Right renal cortex interstitium (tissue), 3 donors: ENCODE measurements at regions not wholly inside any gene's neighbourhood (a gene's known extent, or its start where the extent isn't known, plus 50 kb on each side); places are given as distances from the start of the nearest gene placed in this dataset.

Experiments used
- DNase-seq, 3 donors: peaks; one replicate each; pipeline ENCODE4 v3.0.0-alpha.2; 2013; ENCODE audit warnings: low read depth in 3 of 3, low spot score in 2 of 3

DNA sequence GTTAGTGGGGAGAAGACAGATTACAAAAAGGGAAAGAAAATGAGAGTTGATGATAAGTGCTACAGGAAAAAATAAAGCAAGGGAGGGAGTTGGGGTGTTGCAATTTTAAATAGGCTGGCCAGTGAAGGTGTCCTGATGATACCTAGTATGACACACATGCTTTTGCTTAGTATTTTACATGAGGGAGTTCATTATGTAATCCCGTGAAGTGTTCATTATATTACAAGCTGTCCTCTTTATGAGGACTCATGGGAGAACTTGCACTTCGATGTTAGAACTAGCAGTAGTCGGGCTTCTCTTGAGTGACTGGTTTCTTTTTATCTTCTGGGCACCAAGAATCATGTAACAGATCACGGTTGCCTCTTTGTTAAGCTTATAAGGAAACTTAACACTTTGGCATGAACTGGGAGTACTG, 102.3 kb upstream of the MTPN start:
- DNase-seq = no peak

DNA sequence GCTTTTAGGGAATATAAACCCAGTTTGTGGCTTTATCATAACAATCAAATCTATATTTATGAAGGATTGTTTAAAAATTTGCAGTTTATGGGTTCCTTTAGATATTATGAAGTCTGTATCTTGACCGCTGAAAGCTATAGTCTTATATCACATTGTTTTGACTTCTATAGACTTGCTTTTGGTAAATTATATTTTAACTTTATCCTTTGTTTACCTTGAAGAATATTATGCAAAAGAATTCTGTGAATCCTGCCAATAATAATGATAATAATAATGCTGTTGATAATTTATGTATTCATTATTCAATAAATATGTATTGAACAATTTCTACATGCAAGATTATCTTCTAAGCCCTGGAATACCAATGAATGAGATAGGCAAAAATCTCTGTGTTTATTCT, 101.9 kb upstream of the MTPN start:
- DNase-seq = no peak

DNA sequence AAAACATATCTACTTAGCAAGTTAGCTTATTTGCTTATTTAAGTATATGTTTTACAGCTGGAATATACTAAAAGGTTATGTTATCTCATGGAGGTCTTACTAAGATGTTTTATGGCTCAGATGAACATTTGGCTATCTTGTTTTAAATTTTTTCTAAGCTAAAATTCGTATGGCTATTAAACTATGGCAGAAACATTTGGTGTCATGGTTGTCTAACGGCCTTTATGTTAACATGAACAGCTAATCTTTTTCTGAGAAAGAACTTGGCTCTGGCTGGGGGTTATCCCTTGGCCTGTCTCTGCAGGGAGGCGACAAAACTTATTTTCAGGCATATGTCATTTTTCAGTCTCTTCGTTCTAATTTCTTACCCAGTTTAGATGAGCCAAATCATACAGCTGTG, 101.5 kb upstream of the MTPN start:
- DNase-seq = no peak

DNA sequence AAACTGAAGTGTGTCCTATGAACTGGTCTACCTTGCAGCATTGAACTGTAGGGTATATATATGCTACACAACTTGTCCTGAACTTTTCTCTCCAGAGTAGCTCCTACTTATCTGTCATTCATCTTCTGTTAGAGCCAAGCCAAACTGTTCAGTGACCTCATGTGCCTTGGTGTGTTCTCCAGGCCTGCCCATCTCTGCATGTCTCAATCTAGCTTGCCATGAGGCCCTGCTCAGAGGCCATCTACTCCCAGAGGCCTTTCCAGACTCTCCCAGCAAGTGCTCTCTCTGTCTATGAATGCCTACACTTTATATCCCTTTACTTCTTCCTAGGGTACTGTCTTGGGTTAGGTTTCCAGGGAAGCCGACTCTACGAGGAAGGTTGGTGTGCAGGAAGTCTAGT, 99.8 kb upstream of the MTPN start:
- DNase-seq = no peak

DNA sequence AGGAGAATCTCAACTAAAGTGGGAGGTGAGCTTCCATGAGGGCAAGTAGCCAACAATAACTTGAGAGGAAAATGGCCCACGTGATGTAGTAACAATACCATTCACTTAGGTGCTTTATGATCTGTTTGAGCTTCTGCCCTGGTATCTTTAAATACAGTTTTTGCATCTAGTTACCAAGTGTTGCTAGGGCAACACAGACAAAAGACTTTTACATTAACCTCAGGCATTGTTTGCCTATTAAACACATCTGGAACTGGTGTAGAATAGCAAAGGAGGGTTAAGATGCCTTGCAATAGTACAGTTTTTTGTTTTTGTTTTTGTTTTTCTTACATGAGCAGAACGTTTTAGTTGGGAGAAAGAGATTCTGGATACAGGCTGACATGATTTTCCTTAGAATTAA, 97.7 kb upstream of the MTPN start:
- no peak for DNase-seq

DNA sequence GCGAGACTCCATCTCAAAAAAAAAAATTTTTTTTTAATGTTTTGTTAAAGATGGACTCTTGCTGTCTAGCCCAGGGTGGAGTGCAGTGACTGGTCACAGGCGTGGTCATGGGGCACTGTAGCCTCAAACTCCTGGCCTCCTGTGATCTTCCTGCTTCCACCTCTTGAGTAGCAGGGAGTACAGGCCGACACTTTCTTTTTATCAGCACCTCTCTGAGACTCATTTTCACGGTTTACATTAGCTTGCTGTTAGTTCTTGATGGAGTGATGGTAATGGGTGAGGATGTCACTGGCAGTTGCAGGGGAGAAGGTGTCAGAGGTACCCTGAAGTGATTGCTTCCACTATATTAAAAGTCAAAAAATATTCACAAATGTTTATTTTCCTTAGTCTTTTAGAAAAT, 95.3 kb upstream of the MTPN start:
- no peak for DNase-seq

DNA sequence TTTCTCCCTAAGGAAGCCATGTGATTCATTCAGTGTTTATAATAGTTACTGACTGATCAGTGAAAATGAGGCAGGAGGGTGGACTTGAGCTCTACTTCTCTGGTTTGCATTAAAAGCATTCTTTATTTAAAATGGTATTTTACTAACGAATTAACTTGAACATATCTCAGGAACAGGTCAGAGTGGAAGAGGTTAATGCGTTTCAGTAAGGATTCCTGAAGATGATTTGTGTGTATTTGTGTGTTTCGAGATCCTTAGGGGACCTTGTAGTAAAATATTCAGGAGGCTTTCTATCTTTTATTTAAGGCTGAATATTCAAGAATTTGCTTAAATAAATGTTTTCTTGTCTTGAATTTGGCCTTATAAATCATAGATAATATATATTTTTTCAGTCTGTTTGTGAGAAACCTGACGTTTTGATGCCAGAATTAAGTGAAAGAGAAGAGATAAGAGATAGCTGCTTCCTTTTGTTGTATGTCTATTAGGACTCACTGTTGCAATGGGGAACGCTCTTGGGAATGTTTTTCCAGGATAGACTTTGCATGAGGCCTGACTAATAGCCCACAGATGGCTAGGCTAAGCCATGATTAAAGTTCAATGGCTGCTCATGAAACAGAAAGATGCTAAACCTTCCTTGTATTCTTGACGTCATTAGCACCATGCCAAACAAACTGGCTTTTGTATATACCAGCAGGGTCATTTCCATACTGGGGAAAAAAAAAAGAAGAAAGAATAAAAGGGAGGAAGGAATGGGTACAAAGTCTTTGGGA, 93.8 kb upstream of the MTPN start:
- no peak for DNase-seq

DNA sequence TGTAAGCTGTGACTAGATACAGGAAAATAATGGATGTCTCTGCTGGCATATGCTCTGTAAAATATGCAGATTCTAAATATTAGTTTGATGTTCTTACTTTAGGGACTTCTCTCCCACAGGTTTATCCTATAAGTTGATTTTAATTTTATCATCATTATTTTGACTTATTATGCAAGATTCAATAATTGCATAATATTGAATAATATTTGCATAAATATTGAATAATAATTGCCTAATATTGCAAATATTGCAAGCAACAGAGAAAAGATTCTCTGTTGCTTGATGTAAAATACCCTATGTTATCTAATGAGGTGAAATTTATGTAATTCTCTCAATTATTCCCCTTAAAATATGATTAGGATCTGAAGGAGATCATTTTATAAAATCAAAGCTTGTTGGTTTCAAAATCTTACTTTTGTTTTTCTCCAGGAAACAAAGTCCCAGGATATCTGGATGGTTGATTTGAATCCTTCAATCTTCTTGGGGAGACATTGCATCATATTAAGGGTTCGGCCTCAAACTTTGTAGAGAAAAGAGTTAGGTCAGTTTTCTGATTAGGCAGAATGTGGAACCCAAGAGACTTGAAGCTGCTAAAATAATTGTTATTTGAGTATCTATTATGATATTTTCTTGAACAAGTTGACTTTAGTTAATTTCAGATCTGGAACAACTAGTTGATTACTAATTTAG, 92.8 kb upstream of the MTPN start:
- DNase-seq = no peak

DNA sequence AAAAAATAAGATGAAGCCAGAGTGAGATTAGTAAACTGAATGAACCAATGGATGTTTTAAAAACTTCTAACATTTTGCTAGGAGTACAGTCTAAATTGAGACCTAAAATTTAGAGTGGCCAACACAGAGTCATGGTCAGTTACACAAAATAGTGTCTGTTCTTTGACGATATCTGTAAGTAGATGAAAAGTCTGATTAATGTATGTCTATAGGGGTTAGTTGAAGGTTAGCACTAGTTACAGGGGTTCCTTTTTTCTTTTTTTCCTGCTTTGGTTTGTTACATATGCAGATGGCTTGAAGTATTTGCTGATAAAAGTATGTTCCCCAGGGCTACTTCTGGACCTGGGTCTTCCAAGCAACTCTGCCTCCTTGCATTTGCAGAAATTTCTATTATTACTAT, 90.1 kb upstream of the MTPN start:
- DNase-seq = no peak

DNA sequence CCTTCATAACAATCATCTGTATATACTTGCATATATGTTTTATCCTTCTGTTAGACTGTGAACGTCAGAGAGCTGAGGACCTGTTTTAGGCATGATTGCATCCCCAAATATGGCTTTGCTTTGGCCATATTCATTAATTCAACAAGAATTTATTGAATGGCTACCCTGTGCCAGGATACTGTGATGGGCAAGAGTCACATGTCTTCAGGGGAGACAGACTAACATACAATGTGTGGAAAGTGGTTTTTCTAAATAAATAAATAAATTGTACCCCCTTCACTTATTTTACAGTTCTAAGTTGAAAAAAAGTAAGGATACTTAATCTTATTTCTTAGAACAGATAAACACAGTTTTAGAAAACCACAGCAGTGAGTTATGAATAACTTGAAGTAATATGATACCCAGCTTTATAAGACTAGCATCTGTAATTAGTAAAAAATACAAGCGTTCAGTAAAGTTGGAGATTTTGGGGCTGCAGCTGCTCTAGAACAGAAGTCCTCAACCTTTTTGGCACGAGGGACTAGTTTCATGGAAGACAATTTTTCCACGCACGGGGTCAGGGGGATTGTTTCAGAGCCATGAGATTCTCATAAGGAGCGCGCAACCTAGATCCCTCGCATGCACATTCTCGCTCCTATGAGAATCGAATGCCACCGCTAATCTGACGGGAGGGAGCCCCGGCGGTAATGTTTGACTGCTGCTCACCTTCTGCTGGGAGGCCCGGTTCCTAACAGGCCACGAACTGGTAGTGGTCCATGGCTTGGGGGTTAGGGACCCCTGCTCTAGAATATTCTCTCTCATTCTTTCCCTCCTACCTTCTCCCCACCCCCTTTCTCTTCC, 89.4 kb upstream of the MTPN start:
- no peak for DNase-seq

DNA sequence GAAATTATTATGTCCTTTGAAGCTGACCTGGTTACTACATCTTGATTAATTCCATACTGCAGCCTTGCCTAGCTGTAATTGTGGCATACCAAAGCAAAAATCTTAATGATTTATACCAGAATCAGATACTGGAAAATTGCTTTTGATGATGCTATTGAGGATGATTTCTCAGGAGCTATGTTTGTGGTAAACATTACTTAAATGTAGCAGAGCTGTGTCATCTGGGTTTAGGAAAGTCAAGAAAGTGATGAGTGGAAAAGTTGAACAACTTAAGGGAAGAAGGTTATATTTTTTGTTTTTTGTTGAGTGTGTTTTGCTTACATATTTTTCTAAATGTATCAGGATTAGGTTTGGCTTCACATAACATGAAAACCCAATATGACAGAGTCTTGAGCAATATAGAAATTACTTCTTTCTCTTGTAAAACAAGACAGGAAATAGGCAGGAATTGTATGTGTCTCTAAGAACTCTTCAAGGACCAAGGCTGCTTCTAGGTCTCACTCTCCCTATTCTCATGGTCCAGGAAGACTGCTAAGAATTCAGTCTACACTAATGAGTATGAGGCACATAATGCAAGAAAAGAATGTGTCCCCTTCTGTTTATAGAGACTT, 87.6 kb upstream of the MTPN start:
- no peak for DNase-seq

DNA sequence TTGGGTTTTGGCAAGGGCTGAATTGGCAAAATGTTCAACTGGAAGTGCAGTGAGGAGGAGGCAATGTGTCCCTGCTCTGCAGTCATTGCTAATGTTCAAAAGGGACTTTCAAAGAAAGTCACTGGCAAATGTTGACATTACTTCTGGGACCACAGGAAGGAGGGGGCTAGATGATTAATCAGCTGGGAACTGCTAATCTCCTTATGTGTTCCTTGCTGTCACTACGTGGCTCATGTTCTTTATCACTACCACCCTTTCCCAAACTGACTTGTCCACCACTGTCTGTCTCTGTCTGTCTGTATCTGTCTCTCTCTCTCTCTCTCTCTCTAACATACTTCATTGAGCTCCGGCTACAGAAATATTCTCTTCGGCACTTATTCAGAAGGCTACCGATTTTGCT, 86.9 kb upstream of the MTPN start:
- DNase-seq = no peak

DNA sequence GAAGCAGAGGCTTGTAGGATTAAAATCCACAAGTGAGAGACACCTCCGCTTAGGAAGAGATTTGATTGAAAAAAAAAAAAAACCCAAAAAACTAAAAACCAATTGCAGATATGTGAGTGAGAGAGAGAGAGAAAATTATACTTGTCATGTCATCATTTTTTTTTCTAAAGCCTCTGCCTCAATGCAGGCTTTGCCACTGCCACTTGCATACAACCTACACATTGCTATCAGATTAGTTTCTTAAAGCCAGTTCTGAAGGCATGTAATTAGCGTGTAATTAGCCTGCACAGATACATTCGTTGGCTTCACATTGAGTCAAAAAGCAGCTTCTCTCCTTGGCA, 86.1 kb upstream of the MTPN start:
- no peak for DNase-seq

DNA sequence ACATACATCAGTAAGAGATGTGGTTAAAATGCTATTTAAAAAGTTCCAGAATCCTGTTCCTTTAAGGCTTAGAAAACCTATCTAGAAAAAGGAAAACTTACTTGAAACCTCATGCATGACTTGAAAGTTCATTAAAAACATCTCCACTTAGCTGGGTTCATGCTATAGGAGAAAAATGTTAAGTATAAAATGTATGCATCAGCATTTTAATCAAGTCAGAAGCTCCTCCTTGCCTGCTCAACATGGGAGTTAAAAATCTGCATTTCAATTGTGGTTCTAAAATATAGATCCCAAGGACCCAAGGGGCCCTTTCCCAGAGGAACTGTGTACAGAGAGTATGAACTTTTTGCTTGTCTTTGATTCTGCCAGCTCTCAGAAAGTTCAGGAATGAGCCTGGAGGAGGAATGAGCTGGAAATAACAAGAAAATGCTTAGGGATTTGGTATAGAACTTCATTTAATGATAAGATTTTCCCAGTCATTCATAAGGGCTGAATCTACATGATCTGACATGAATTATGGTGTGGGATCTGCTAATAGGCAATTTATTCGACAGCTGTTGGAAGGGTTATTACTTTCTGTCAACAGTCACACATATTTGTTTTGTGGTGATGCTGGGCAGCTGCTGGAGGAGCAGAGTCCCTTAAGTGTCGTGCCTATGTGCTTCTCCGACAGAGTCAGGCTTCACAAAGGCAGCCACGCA, 85.6 kb upstream of the MTPN start:
- no peak for DNase-seq

DNA sequence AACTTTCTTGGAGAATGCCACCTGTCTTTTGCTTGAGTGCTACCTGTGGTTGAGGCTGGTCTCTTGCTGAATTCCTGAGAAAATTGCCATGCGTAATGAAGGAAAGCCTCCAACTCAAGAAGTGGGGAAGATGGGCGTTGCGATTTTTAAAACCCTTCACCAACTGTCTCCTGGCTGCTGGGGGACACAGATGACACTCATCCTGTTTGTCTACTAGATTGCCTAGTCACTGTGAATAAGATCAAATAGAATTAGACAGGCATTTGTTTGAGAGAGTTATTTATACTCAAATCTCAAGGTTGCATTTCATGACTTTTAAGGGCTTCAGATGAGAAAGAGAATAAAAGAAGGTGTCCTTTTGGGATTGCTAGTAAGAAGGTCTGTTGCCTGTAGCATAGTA, 84.3 kb upstream of the MTPN start:
- DNase-seq = no peak

DNA sequence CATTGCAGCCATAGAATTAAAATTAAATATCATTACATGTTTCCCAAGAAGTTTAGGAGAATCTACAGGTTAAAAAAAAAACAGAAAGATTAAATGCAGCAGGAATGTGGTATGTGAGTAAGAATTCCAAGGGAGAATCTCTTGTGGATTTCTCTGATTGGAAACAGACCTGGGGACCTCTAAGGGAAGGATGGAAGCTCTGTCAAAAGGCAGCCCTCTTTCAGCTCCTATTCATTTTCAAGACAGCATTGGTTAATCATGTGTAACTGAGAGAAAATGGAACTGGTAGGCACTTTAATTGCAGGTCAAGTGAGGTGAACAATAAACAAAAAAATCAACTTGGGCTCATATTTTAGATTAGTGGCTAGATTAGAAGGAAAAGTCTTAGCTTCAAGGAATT, 81.4 kb upstream of the MTPN start:
- DNase-seq = no peak

DNA sequence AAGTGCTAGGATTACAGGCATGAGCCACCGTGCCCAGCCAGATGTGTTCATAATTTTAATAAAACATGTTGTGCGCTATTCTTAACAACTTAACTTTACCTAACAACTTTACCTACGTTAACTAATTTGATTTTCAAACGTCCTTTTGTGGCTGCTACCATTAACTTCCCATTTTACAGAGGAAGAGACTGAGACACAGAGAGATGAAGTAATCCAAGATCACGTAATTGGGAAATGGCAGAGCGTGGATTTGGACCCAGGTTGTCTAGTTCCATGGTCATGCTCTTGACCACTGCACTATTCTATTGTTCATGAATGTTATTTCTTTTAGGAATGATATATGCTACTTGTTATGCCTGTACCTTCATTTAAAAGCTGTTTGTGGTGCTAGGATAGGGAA, 80.3 kb upstream of the MTPN start:
- DNase-seq = no peak

DNA sequence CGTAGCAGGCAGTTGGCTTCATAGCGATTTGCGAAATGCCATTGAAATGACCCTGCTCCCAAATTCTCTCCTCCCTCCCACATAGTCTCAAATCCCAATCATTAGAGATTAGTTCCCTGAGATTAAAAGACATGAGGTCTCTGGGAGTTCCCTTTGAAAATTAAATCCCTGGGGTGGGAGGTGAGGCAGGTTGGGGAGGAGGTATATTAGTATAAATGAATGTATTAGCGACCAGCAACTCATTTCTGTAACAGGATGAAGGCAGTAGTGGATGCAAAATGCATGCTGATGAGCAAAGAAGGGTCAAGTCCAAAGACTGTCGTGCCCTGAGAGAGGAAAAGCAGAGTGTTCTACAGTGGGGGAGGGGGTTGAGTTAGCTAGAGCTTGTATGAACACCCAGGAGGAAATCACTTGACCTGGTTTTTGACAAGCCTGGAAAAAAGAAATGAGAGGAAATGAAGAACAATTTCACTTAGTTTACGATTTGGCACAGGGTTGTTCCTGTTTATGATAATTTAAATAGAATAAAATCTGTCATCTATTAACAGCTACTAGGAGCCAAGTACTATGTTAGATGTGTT, 79.6 kb upstream of the MTPN start:
- no peak for DNase-seq

DNA sequence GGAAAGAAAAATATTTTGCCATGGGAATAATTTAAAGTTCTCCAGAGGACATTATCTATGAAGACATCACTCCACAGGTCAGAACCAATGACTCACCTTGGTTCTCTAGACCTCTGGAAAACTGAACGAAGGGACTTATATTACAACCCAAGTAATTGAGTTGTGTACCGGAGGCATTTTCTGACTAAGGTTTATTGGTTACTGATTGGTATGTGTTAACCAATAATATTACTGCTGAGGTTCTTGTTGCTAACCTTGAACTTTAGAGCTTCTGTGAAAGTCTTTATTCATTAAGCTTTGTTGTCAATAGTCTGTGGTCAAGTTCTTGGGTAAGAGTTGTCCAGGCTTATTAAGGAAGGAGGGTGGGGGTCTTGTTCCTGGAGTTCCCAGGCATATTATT, 78.1 kb upstream of the MTPN start:
- no peak for DNase-seq

DNA sequence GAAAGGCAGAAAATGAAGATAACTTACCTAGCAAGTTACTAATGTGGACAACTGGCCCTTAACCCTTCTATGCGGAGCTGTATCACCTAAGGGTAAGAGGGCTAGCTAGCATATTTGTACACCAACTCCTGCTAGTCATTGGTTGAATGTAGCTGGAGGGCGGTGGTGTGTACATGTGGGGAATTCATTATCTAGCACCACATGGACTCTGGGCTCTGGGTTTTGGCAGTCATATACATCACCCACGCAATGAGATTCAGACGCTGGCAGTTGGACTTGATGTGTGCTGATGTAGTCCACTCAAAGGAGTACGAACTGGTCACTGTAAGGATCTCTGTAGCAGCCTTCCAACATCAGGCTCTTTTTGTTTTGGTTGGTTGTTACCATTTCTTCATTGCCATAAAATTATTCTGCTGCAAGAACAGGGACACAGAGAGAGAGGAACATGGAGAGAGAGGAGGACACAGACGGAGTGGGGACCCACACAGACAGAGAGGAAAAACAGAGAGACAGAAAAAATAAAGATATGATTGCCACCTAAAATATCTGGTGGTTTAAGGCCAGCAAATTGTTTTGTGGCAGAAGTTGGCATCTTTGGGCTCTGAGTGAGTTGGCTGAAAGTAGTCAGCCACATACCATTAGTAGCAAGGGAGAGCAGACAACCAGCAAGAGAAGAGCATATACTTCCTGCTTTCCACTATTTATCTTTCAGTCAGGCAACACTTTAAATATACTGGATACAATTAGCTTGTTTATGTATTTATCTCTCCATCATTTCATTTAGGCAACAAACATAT, 76.7 kb upstream of the MTPN start:
- DNase-seq = no peak
